Kidney epithelial cell (primary cell): ENCODE measurements at regions not wholly inside any gene's neighbourhood (a gene's known extent, or its start where the extent isn't known, plus 50 kb on each side); places are given as distances from the start of the nearest gene placed in this dataset.

Experiments
- DNase-seq: peaks from one replicate; pipeline ENCODE4 v3.0.0-alpha.2; 2010; ENCODE audit warnings: low read depth
- H3K27me3 ChIP-seq: 2 replicates; pipeline ENCODE4 v1.6.0; 2011; ENCODE audit warnings: low read length; ENCODE audit not compliant: control insufficient read depth, insufficient read depth
- H3K36me3 ChIP-seq: 2 replicates; pipeline ENCODE4 v1.5.1; 2011; ENCODE audit warnings: low read length; ENCODE audit not compliant: control insufficient read depth, insufficient read depth
- H3K4me3 ChIP-seq: 2 replicates; pipeline ENCODE4 v1.5.1; 2011; ENCODE audit warnings: low read depth, mild to moderate bottlenecking, control low read depth, low read length
- CTCF ChIP-seq: IDR thresholded peaks from 2 replicates; pipeline ENCODE4 v1.5.1; 2011; ENCODE audit warnings: mild to moderate bottlenecking, moderate library complexity, low read length, control low read depth, inconsistent platforms; ENCODE audit not compliant: insufficient read depth, poor library complexity, severe bottlenecking

GRCh38 chr11:116124922-116125714, 620.9 kb upstream of the CADM1 start:
- DNase-seq = no peak
- TF ChIP-seq CTCF = no peak
- Histone ChIP-seq H3K4me3 (no peak overlapping the region), H3K27me3 (no peaks in the 10 kb centered on the region), H3K36me3 (no peaks in the 10 kb centered on the region)

DNA sequence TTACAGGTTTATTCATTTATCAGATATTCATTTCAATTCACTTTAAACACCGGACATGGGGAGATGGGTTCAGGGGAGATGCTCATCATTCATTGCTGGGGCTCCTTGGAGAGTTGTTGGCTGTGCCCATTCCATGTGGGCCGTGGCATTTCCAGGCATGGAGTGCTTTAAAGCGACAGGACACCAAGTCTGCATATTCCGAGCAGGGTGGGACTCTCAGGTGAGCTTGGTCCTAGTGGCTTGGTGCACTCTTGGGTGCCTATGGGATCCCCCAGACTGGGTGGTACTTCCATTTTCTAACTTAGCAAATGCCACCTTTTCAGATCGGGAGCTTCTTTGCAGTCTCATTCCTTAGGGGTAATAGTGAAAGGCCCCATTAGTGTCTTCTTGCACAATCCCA, 619.5 kb upstream of the CADM1 start:
- no peaks in the 10 kb centered on the region for H3K27me3 ChIP-seq
- TF ChIP-seq CTCF = no peak
- no peak for DNase-seq
- H3K36me3 ChIP-seq = no peaks in the 10 kb centered on the region
- no peak overlapping the region for H3K4me3 ChIP-seq

- no peaks in the 10 kb centered on the region for H3K27me3 ChIP-seq
- TF ChIP-seq CTCF = no peak
- H3K4me3 ChIP-seq = no peak overlapping the region
- DNase-seq = no peak
- no peaks in the 10 kb centered on the region for H3K36me3 ChIP-seq
Observed at GRCh38 chr11:116122697-116123472, 618.7 kb upstream of the CADM1 start.

DNA sequence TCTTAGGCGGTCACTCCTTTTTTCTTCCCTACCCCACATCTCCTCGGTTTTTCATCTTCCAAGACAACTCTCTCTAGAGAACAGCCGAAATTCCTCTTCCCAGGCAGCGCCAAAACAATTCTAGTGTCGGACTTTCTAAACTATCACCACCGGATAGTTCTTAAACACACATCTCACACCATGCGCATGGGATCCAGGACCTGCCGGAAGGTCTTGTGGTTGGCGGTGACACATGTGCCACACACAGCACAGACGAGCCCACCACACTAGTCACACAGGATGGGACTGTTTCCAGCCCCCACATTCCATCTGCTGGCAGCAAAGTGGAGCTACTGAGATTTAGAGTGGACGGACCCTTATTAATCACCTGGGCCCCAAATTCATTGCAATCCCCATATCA, 614.9 kb upstream of the CADM1 start:
- Histone ChIP-seq H3K36me3 (no peaks in the 10 kb centered on the region), H3K4me3 (no peak overlapping the region), H3K27me3 (no peaks in the 10 kb centered on the region)
- no peak for DNase-seq
- TF ChIP-seq CTCF = no peak

GRCh38 chr11:116118138-116118470, 613.9 kb upstream of the CADM1 start:
- Histone ChIP-seq H3K36me3 (no peaks in the 10 kb centered on the region), H3K27me3 (no peaks in the 10 kb centered on the region), H3K4me3 (no peak overlapping the region)
- no peak for DNase-seq
- TF ChIP-seq CTCF = no peak
